SK-N-MC (cell line): ENCODE measurements at regions not wholly inside any gene's neighbourhood (a gene's known extent, or its start where the extent isn't known, plus 50 kb on each side); places are given as distances from the start of the nearest gene placed in this dataset.

Experiments used
- EZH2 ChIP-seq: fragments of 200-600 bp; sonication (generic); IDR thresholded peaks from one replicate; pipeline ENCODE4 v1.6.1; 2017; ENCODE audit warnings: antibody characterized with exemption
- POLR2AphosphoS5 ChIP-seq: IDR thresholded peaks from 2 replicates; pipeline ENCODE4 v1.6.1; 2012; ENCODE audit warnings: mild to moderate bottlenecking, low read depth, low read length, borderline replicate concordance

GRCh38 chr16:54412777-54413455 lies 126.3 kb upstream of the IRX3 start:
- TF ChIP-seq EZH2 (no peak), POLR2AphosphoS5 (no peak)
